ENCODE measurements at regions not wholly inside any gene's neighbourhood (a gene's known extent, or its start where the extent isn't known, plus 50 kb on each side); places are given as distances from the start of the nearest gene placed in this dataset.

DNA sequence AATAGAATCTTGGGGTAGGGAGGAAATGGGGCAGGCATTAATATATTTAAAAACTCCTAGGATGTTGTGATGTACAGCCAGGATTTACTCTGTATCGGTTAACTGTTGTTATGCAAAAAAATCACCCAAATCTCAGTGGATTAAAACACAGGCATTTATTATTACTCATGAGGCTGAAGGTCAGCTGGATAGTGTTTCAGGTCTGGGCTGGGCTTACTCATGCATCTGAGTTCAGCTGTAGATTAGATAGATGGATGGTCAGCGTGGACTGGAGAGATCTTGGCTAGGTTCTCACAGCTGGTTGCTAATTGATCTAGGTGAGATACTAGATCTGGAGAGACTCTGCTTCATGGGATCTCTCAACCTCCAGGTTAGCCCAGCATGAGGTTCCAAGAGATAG is 131.4 kb downstream of the BTBD3 start:
- no peak for TF ChIP-seq TCF12 (IDR thresholded peaks at IDR 0.05; ENCODE audit: low read depth)
- TF ChIP-seq ZBTB7A (IDR thresholded peaks at IDR 0.05; ENCODE audit: low read depth), result no peak
- TF ChIP-seq TAF1 (IDR thresholded peaks at IDR 0.05; ENCODE audit: low read depth), result no peak
- no peak for TF ChIP-seq NFIC (IDR thresholded peaks at IDR 0.05)
- no peak for TF ChIP-seq CEBPB (IDR thresholded peaks at IDR 0.05)
- no peak for TF ChIP-seq TEAD4 (IDR thresholded peaks at IDR 0.05)
- no peak for TF ChIP-seq YY1 (IDR thresholded peaks at IDR 0.05; ENCODE audit: low read depth)
- TF ChIP-seq EGR1 (IDR thresholded peaks at IDR 0.05), result no peak
- TF ChIP-seq, protein P1, sequence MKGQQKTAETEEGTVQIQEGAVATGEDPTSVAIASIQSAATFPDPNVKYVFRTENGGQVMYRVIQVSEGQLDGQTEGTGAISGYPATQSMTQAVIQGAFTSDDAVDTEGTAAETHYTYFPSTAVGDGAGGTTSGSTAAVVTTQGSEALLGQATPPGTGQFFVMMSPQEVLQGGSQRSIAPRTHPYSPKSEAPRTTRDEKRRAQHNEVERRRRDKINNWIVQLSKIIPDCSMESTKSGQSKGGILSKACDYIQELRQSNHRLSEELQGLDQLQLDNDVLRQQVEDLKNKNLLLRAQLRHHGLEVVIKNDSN (IDR thresholded peaks at IDR 0.05), result no peak
- TF ChIP-seq, protein P2, sequence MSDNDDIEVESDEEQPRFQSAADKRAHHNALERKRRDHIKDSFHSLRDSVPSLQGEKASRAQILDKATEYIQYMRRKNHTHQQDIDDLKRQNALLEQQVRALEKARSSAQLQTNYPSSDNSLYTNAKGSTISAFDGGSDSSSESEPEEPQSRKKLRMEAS (IDR thresholded peaks at IDR 0.05), result no peak
- no peak for TF ChIP-seq EP300 (IDR thresholded peaks at IDR 0.05; ENCODE audit: borderline replicate concordance)
- TF ChIP-seq, protein P3, sequence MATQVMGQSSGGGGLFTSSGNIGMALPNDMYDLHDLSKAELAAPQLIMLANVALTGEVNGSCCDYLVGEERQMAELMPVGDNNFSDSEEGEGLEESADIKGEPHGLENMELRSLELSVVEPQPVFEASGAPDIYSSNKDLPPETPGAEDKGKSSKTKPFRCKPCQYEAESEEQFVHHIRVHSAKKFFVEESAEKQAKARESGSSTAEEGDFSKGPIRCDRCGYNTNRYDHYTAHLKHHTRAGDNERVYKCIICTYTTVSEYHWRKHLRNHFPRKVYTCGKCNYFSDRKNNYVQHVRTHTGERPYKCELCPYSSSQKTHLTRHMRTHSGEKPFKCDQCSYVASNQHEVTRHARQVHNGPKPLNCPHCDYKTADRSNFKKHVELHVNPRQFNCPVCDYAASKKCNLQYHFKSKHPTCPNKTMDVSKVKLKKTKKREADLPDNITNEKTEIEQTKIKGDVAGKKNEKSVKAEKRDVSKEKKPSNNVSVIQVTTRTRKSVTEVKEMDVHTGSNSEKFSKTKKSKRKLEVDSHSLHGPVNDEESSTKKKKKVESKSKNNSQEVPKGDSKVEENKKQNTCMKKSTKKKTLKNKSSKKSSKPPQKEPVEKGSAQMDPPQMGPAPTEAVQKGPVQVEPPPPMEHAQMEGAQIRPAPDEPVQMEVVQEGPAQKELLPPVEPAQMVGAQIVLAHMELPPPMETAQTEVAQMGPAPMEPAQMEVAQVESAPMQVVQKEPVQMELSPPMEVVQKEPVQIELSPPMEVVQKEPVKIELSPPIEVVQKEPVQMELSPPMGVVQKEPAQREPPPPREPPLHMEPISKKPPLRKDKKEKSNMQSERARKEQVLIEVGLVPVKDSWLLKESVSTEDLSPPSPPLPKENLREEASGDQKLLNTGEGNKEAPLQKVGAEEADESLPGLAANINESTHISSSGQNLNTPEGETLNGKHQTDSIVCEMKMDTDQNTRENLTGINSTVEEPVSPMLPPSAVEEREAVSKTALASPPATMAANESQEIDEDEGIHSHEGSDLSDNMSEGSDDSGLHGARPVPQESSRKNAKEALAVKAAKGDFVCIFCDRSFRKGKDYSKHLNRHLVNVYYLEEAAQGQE (IDR thresholded peaks at IDR 0.05; ENCODE audit: low read depth), result no peak
- no peak for TF ChIP-seq RAD21 (IDR thresholded peaks at IDR 0.05; ENCODE audit: low read depth)
- no peak for TF ChIP-seq CREB1 (IDR thresholded peaks at IDR 0.05; ENCODE audit: low read depth)
- TF ChIP-seq FOXM1 (IDR thresholded peaks at IDR 0.05; ENCODE audit: borderline replicate concordance, low read depth), result no peak

DNA sequence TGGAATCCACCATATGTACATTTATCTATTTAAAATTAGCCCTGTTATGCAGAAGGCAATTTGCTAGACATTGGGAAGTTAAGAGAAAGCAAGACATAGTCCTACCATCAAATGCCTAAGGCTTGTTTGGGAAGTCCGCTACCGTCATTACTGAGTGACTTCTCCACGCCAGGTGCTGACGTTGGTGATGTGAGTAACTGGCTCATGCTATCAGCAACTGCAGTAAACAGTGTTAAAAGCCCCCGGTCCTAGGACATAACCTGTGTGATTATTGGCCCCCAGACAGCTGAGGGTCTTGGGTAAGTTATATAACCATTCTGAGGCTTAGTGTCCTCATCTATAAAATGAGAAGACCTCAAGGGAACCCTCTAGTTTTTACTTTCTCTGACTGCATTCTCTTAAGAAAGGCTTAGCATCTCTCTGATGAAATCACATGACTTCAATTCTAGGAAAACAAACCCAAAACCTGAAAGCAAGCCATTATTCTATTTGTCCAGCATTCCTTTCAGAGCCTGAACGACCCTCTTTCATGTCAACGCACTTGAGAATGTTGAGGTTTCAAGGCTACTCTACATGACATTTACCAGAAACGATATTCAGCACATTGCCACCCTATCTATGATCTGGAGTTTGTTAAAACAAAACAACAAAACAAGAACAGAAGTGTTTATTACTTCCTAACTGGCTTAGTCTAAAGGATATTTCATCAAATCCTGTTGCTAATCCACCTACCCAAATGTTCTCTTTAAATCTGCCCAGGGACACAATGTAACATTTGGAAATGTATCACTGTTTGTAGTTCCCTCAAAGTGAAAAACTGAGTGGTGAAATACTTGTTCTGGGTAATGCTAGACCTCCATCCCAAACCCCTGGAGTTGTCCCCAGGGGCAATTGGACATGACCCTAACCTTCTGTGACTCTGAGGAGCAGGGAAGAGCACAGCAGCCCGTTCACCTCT is 133.8 kb downstream of the BTBD3 start:
- TF ChIP-seq YY1 (IDR thresholded peaks at IDR 0.05; ENCODE audit: low read depth), result no peak
- TF ChIP-seq, protein P2 (IDR thresholded peaks at IDR 0.05), result no peak
- no peak for TF ChIP-seq NFIC (IDR thresholded peaks at IDR 0.05)
- TF ChIP-seq RAD21 (IDR thresholded peaks at IDR 0.05; ENCODE audit: low read depth), result no peak
- no peak for TF ChIP-seq TCF12 (IDR thresholded peaks at IDR 0.05; ENCODE audit: low read depth)
- no peak for TF ChIP-seq TAF1 (IDR thresholded peaks at IDR 0.05; ENCODE audit: low read depth)
- TF ChIP-seq CREB1 (IDR thresholded peaks at IDR 0.05; ENCODE audit: low read depth), result no peak
- TF ChIP-seq TEAD4 (IDR thresholded peaks at IDR 0.05), result no peak
- no peak for TF ChIP-seq FOXM1 (IDR thresholded peaks at IDR 0.05; ENCODE audit: borderline replicate concordance, low read depth)
- TF ChIP-seq EGR1 (IDR thresholded peaks at IDR 0.05), result no peak
- TF ChIP-seq ZBTB7A (IDR thresholded peaks at IDR 0.05; ENCODE audit: low read depth), result no peak
- no peak for TF ChIP-seq EP300 (IDR thresholded peaks at IDR 0.05; ENCODE audit: borderline replicate concordance)
- TF ChIP-seq, protein P3 (IDR thresholded peaks at IDR 0.05; ENCODE audit: low read depth), result no peak
- TF ChIP-seq, protein P1 (IDR thresholded peaks at IDR 0.05), result no peak
- no peak for TF ChIP-seq CEBPB (IDR thresholded peaks at IDR 0.05)

DNA sequence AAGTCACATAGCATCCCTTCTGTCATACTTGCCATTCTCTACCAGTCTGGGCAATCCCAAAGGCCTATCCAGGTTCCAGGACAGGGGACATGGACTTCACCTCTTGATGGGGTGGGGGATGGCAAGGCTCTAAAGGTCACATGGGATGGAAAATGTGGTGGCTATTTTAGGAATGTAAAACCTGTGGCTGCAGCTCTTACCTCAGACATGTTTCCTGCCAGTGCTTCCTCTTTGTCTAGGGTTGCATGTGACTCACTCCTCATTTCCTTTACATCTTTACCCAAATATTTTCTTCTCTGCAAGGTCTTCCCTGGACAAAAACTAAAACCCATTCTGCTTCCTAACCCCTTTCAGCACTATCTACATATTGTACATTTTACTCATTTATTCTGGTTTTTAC is 135.7 kb downstream of the BTBD3 start:
- TF ChIP-seq TCF12 (IDR thresholded peaks at IDR 0.05; ENCODE audit: low read depth), result no peak
- no peak for TF ChIP-seq RAD21 (IDR thresholded peaks at IDR 0.05; ENCODE audit: low read depth)
- TF ChIP-seq CEBPB (IDR thresholded peaks at IDR 0.05), result no peak
- no peak for TF ChIP-seq EP300 (IDR thresholded peaks at IDR 0.05; ENCODE audit: borderline replicate concordance)
- TF ChIP-seq, protein P2 (IDR thresholded peaks at IDR 0.05), result no peak
- no peak for TF ChIP-seq ZBTB7A (IDR thresholded peaks at IDR 0.05; ENCODE audit: low read depth)
- no peak for TF ChIP-seq YY1 (IDR thresholded peaks at IDR 0.05; ENCODE audit: low read depth)
- no peak for TF ChIP-seq TAF1 (IDR thresholded peaks at IDR 0.05; ENCODE audit: low read depth)
- TF ChIP-seq TEAD4 (IDR thresholded peaks at IDR 0.05), result no peak
- TF ChIP-seq EGR1 (IDR thresholded peaks at IDR 0.05), result no peak
- TF ChIP-seq, protein P3 (IDR thresholded peaks at IDR 0.05; ENCODE audit: low read depth), result no peak
- TF ChIP-seq, protein P1 (IDR thresholded peaks at IDR 0.05), result no peak
- TF ChIP-seq CREB1 (IDR thresholded peaks at IDR 0.05; ENCODE audit: low read depth), result no peak
- TF ChIP-seq NFIC (IDR thresholded peaks at IDR 0.05), result no peak
- TF ChIP-seq FOXM1 (IDR thresholded peaks at IDR 0.05; ENCODE audit: borderline replicate concordance, low read depth), result no peak

Measured in Ishikawa (cell line).